GM21390 (cell line): ENCODE measurements at regions not wholly inside any gene's neighbourhood (a gene's known extent, or its start where the extent isn't known, plus 50 kb on each side); places are given as distances from the start of the nearest gene placed in this dataset.
A peak's percentile ranks its signal among the peaks of the same experiment; 100 is the strongest.

Experiments
- ATAC-seq: cut with Tn5 transposase; IDR thresholded peaks from one replicate; pipeline ENCODE4 v1.9.1; 2021; ENCODE audit not compliant: unreplicated experiment

DNA sequence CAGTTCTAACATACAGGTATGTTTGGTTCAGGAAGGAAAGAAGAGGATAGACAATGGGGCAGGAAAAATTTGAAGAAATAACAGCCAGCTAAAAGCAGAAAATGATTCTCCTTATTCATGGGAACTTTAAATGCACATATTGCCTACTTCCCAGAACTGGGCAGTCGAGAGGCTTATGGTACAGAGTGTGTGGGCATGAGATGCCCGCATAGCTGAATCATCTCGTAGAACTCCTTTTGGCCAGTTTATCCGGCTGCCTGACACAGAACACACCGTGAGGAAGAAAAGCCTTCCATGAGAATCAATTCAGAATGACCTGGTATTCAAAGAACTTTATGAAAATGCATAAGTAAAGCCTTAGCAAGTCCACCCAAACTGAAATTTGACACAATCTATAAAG lies 471.6 kb downstream of the SH2D4B start:
- ATAC-seq = no peak

DNA sequence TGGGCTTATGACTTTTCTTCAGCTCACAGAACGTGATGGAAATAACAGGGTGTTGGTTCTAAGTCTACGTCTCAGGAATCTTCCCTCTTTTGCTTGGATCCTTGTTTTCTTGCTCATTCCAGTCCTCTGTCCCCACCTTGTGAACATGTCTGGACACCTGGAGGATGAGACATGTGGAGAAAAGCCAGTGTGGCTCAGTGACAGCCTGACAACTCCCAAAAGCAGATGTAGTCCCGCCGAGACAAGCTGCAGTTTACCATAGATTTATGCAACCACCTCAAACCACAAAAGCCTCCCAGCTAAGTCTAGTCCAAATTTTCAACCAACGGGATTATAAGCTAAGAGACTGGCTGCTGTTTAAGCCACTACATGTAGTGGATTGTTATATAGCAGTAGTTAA lies 476.1 kb downstream of the SH2D4B start:
- ATAC-seq = no peak

DNA sequence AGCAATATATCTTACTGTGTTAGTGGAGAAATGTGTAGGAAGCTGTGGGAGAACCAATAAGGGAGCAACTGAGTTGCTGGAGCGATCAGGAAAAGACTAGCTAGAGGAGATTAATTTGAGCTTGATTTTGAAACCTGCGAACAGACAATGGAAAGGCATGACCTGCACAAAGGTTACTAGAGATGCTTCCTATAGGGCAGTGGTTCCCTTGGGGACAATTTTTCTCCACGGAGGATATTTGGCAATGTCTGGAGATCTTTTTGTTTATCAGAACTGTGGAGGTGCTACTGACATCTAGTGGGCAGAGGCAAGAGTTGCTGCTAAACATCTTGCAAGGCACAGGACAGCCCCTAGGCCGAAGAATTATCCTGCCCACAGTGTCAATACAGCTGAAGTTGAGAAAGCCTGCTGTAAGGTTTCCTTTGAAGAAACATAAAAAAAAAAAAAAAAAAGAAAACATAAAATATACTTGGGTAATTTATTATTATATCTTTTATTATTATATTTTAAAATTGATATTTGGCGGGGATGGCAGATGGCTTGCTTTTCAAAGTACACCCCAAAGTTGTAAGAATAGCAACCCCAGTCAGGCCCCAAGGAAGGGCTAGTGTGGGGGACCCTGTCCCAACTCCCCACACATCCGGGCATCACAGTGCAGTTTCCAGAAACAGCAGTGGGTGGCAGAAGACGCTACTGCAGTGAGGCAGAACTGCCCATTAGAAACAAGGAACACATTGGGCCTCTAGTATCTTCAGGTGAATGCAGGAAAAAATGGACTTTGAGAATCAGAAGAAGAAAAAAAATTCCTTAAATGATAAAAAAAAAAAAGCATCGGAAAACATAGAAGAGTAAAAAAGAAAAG lies 481.6 kb downstream of the SH2D4B start:
- ATAC-seq = peak; percentile 83

DNA sequence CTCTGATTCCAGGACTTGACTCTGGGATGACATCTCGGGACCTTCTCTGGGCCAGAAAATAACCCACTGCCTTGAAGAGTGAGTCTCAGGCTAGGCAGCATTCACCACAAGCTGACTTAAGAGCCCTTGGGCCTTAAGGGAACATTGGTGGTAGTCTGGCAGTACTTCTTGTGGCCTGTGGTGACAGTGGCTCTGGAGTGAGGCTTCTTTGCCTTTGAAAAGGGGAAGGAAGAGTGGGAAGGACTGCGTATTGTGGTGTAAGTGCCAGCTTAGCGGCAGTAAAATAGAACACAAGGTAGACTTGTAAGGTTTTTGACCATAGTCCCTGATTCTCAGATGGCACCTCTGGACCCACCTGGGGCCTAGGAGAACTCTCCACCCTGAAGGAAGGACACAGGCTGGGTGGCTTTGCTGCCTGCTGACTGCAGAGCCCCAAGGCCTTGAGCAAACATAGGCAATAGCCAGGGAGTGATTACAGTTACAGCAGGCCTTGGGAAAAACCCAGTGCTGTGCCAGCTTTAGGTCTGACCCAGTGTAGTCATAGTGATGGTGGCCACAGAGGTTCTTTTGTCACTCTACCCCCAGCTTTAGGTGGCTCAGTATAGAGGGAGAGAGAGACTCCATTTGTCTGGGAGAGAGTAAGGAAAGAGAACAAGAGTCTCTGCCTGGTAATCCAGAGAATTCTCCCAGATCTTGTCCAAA lies 483.9 kb downstream of the SH2D4B start:
- no peak for ATAC-seq

DNA sequence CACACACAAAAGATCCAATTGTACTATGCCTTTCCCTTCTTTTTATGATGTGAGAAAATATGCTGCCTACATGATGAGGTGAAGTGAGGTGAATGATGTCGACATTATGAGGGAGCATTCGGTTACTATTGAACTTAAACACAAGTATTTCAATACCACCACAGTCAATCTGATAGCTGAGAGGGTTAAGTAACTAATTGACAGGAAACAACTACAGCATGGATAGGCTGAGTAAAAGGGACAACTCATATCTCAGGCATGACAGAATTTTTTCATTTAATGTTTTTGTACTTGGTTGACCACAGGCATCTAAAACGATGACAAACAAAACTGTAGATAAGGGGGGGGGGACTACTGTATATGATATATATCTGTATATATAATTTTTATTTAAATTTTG lies 488.9 kb downstream of the SH2D4B start:
- no peak for ATAC-seq

DNA sequence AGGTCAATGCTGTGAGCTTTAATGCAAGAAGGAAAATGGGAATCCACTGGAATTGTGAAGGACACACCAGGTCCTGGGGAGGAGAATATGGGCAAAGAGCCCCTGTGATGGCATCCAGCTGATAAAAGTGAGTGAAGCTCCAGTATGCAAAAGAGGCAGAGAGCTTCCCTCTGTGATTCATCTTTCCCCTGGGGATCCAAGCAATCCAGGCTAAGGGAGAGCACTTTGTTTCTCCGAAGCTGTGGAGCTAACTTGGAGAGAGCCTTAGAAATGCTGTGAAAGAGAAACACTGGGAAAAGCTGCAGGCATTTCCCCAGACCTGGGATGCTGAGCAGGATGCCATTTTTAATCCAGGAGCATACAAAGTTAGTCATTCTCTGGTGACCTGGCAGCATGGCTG lies 489.5 kb downstream of the SH2D4B start:
- ATAC-seq = no peak

DNA sequence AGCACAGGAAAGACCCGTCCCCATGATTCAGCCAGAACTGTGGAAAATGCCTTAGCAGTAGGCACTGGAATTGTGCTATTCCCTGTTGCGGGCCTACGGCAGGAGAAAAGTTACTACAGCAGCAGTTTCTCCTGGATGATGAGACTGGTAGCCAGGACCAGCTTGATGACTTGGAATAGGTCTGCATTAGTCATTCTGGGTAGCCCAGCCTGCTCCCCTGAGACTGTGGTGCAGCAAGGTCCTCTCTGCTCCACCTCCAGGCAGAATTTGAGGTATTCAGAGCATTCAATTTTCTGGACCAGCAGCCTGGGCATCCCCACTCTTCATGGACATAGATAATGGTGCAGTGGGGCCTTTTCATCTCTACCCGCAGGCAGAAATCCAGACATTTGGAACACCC lies 490.0 kb downstream of the SH2D4B start:
- ATAC-seq = no peak

DNA sequence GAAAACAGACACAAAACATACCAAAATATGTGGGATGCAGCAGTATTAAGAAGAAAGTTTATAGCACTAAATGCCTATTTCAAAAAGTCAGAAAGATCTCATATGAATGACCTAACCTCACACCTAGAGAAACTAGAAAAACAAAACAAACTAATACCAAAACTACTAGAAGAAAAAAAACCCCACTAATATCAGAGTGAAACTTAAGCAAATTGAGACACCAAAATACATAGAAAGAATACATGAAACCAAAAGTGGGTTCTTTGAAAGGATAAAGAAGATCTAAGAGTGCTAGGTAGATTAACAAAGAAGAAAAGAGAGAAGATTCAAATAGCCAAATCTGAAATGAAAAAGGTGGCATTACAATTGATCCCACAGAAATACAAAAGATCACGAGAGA lies 494.1 kb downstream of the SH2D4B start:
- peak; percentile 81 for ATAC-seq

DNA sequence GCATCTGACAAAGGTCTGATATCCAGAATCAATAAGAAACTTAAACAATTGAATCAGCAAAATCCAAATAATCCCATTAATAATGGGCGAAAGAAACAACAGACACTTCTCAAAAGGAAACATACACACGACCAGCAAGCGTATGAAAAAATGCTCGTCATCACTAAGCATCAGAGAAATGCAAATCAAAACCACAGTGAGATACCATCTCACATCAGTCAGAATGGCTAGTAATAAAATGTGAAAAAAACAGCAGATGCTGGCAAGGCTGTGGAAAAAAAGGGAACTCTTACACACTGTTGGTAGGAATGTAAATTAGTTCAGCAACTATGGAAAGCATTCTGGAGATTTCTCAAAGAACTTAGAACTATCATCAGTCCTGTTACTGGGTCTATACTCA lies 496.7 kb downstream of the SH2D4B start:
- ATAC-seq = no peak

DNA sequence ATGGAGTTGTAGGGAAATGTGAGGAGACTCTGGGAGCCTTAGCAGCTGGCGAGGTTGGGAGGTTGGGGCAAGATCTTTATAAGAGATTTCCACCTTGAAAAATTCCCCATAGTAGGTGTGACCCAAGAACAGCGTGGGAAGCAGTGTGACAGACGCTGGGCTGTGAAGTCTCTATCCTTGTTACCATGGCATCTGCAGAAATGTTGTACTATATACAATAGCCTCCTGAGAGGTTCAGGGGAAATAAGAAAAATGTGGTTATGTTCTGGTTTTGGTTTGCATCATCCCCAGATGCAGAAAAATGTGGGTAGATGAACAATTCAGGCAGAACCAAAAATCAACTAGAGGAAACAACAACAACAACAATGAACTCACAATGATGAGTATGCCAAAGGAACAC lies 498.6 kb downstream of the SH2D4B start:
- peak; percentile 73 for ATAC-seq

DNA sequence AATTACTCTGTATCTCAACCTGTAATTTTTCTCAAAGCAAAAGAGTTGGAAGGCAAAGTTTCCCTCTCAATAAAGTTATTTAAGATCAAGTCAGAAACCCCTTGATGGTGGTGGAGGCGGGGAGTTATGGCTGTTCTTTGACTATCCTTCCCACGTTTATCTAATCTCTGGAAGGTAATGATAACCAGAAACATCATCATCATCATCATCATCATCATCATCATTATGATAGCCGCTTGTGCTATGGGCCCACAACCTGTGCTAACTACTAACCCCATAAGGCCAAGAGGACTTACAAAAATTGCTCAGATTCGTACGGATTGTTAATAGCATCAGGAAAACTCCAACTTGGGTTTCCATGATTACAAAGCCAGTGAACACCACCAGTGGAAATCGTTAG lies 502.3 kb downstream of the SH2D4B start:
- no peak for ATAC-seq

DNA sequence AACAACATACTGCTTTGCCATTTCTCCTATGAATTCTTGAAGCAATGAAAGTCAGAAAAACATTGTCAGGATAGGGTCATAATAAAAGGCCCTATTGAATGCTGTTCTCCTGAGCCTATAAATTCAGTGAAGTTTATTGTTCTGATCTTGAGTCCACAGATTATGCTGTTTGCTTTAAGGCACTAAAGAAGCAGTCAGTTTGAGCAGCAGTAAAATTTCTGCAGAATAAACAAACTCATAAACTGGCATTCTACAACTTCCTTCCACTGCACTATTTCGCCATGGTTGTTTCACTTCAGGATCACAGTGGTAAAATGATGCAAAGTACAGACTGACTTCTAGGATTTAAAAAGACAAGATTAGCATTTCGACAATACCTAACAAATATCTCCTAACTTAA lies 503.2 kb downstream of the SH2D4B start:
- ATAC-seq = no peak

DNA sequence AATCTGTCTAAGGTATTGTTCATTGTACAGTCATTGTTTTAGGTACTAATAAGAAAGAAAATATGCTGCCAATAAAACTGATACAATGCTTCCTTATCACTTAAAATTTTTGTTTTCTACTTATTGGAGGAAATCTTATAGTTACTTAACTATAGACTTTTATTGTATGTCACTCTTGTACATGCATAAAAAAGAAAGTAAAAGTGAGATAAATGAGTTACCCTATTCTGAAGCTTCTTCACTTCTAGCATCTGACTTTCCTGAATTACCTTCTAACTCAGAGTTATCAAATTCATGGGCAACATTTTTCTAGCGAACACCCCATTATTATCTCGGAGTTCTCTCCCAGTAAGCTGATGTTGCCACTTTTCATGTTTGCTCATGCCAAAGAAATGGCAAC lies 504.9 kb downstream of the SH2D4B start:
- ATAC-seq = no peak

DNA sequence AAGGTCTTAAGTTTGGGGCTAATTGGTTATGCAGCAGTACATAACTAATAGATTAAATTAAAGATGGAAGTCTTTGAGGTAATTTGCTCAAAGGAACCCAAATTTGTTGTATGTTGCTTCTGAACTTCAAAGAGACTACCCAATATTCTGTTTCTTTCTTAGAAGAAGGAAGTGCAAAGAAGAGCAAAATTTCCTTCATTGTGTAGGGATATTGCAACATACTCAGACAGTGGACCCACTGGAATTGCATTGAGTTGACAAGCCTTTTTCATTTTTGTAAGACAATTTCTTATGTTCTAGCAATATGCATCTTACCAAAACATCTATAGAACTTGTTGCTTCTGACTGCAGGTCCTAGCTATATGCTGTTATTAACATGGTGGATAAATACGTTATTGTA lies 527.8 kb downstream of the SH2D4B start:
- no peak for ATAC-seq

DNA sequence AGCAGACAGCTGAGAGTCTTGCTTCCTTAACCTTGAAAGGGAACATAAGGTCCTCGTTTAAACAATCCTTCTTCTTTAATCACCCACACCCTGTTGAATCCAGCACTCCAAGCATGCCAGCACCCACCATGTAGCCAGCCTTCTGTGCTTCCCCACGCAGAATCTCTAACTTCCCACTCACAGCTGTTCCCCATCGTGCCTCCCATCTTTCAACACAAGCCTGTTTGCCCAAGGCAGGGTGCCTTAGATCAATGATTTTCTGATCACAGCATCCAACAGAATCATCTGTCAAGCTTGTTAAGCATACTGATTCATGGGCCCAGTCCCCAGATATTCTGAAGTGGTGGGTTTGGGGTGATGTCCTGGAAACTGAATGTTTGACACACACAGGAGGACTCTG lies 530.8 kb downstream of the SH2D4B start:
- no peak for ATAC-seq

DNA sequence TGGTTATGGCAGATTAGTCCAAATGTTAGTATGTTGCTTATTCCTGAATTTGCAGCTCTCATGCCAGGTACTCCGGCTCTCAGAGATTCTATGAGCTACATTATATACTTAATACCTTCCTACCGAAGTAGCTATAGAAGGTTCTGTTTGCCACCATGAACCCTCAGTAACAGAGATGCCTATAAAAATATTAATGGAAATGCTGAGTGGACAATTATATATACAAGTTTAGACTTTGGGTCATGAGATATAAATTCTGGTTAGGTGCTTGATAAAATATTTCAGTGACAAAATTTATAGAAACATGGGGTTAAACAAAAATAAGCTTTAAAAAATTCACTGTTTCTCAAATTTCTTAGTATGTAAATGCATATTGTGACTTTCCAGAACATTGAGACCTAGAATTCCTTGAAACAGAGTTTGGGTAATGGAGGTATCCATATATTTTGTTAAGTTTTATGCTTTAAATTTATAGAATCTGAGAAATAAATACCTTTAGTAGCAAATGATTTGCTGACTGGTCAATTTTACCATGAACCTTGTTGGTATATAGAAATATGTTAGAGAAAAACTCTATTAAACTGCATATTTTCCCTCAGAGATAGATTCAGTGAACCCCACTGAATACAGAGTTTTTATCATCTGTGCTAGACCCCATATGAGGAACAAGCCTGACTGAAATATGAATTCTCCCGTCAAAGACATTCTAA lies 533.5 kb downstream of the SH2D4B start:
- no peak for ATAC-seq

DNA sequence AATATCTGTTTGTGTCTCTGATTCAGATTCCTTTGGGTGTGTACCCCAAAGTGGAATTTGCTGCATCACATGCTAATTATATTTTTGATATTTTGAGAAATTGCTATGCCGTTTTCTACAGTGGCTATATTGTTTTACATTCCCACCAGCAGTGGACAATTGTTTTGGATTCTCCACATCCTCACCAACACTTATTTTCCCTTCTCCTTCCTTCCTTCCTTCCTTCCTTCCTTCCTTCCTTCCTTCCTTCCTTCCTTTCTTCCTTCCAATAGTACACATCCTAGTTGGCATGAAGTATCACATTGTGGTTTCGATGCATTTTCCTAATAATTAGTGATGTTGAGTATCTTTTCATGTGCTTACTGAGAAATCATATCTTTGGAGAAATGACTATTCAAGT lies 535.5 kb downstream of the SH2D4B start:
- no peak for ATAC-seq

DNA sequence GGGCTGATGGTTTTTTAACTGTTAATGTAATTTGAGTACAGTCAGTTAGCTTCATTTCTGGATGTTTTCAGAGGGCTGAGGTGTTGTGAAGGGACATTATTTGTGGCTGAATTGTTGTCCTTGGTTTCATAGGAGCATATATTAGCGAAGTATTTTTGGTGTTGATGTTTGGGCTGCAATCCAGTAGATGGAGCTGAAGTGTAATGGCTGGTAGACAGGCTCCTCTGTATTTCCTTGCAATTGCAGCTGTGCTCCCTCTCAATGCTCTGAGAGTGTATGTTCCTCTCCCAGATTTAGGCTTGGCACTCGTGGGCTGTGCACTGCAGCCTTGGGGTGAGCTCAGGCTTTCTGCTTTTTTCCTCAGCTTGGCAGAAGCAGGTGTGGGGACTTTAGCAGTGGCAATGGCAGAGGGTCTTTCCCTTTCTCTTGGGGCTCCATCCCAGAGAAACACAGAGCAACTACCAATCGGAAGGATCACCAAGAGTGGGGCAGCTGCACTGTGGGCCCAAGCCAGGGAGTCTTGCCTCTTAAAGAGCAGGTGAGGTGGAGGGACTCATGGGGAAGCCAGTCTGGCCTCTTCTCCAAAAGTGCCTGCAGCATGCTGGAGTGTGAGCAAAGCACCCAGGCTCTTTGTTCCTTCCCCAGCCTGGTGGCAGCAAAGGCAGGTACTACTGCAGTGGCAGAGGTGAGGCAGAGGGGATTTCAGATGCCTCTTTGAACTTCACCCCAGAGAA lies 544.4 kb downstream of the SH2D4B start:
- peak; percentile 53 for ATAC-seq

DNA sequence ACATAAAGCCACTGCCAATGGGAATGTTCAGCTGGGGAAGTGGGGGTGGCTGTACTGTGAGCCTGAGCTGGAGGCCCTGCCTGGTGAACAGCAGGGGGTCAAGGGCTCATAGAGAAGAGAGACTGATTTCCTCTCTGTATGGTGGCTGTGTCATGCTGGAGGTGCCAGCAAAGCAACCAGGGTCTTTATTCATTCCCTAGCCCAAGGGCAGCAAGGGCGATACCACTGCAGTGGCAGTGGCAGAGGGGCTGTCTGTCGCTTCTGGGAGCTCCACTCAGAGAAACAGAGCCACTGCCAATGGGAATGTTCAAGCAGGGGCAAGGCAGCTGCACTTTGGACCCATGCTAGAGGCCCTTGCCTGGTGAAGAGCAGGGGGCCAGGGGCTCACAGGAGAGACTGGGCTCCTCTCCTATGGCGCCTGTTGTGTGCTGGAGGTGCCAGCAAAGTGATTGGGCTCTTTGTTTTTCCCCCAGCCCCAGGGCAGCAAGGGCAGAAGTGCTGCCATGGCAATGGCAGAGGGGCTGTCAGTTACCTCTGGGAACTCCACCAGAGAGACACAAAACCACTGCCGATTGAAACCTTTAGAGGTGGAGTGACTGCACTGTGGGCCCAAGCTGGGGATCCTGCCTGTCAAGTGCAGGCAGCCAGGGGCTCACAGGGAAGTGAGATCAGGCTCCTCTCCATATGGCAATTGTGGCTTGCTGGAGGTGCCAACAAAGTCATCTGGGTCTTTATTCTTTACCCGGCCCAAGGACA lies 545.1 kb downstream of the SH2D4B start:
- ATAC-seq = peak; percentile 9

DNA sequence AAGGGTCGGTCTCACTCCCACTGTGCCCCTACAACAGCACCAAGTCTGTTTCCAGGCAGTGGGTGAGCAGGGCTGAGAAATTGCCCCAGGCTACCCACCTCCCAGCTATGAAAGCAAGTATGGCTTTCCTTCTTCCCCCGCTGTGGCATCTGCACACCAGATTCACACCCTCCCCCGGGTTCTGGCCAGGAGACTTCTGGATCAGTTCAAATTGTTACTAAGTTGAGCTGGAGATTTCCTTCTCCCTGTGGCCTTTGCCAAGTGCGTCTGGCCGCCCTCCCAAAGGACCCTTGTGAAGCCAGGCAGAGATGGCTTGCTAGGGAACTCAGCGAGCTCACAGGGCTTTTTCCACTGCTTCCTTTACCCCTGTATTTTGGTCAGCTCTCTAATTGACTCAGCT lies 555.4 kb downstream of the SH2D4B start:
- no peak for ATAC-seq

DNA sequence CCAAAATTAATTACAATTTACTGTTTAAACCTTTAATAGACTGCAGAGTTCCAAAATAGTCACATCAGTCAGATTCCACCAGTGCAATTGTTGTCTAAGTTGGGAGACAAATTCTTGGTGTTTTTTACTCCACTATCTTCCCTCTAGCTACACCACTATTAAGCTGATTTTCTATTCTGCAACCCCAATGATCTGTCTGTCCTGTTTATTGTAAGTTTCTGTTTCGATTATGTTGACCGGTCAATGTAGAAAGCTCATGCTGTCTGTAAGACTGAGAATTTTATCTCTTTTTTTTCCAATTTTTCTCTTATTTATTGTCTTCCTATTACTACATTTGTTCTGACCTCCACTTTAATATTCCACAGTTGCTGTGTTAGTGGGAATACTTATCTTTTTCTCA lies 557.5 kb downstream of the SH2D4B start:
- ATAC-seq = no peak
